GM19467 (cell line): ENCODE measurements at regions not wholly inside any gene's neighbourhood (a gene's known extent, or its start where the extent isn't known, plus 50 kb on each side); places are given as distances from the start of the nearest gene placed in this dataset.
"Not testable (repeated sequence)": the region's sequence is repeated elsewhere in the genome, so short reads cannot be mapped to it uniquely, and the experiment has no call there.

Experiments used
- ATAC-seq: cut with Tn5 transposase; IDR thresholded peaks from one replicate; pipeline ENCODE4 v1.9.1; 2021; ENCODE audit warnings: mild to moderate bottlenecking, moderate library complexity; ENCODE audit not compliant: unreplicated experiment

- no peak for ATAC-seq
These were observed 55.0 kb downstream of the OXSM start for GRCh38 chr3:25844891-25845290.

GRCh38 chr3:25846282-25846681 lies 56.4 kb downstream of the OXSM start:
- no peak for ATAC-seq

GRCh38 chr3:25849091-25849490 lies 59.2 kb downstream of the OXSM start:
- ATAC-seq = no peak

- ATAC-seq = no peak
These were observed 59.9 kb downstream of the OXSM start for GRCh38 chr3:25849641-25850385.

GRCh38 chr3:25851693-25852259 lies 61.9 kb downstream of the OXSM start:
- not testable (repeated sequence) for ATAC-seq

- no peak for ATAC-seq
These were observed 64.3 kb downstream of the OXSM start for GRCh38 chr3:25854214-25854613.

- no peak for ATAC-seq
These were observed 64.7 kb downstream of the OXSM start for GRCh38 chr3:25854635-25855034.

- no peak for ATAC-seq
These were observed 65.4 kb downstream of the OXSM start for GRCh38 chr3:25855266-25855784.

GRCh38 chr3:25856902-25857518 lies 67.1 kb downstream of the OXSM start:
- peak; percentile 89 for ATAC-seq

GRCh38 chr3:25861566-25861965 lies 71.7 kb downstream of the OXSM start:
- no peak for ATAC-seq

- peak; percentile 56 for ATAC-seq
These were observed 73.1 kb downstream of the OXSM start for GRCh38 chr3:25863011-25863415.

GRCh38 chr3:25863416-25863959 lies 73.6 kb downstream of the OXSM start:
- ATAC-seq = peak; percentile 47

- no peak for ATAC-seq
These were observed 80.6 kb downstream of the OXSM start for GRCh38 chr3:25870452-25870851.

GRCh38 chr3:25872200-25872877 lies 82.4 kb downstream of the OXSM start:
- ATAC-seq = peak; percentile 93

GRCh38 chr3:25883492-25883891 lies 93.6 kb downstream of the OXSM start:
- no peak for ATAC-seq

- no peak for ATAC-seq
These were observed 95.1 kb downstream of the OXSM start for GRCh38 chr3:25884981-25885380.

- ATAC-seq = no peak
These were observed 95.7 kb downstream of the OXSM start for GRCh38 chr3:25885544-25885943.

- ATAC-seq = no peak
These were observed 98.0 kb downstream of the OXSM start for GRCh38 chr3:25887907-25888306.

- ATAC-seq = no peak
These were observed 99.1 kb downstream of the OXSM start for GRCh38 chr3:25888892-25889524.

GRCh38 chr3:25889525-25889917 lies 99.6 kb downstream of the OXSM start:
- no peak for ATAC-seq

GRCh38 chr3:25894101-25894500 lies 104.2 kb downstream of the OXSM start:
- ATAC-seq = no peak
